A549 (cell line): ENCODE measurements at regions not wholly inside any gene's neighbourhood (a gene's known extent, or its start where the extent isn't known, plus 50 kb on each side); places are given as distances from the start of the nearest gene placed in this dataset.

Source experiments
- ATAC-seq, 2 experiments: fragments of 200-7000 bp in 1 of 2; fragments of >200 bp in 1 of 2; cut with Nextera tagmentation in 1 of 2; cut with Tn5 transposase in 1 of 2; 3 replicates each; pipeline versions ENCODE4 v1.8.0 to v1.9.1; 2018 to 2020; ENCODE audit warnings: mild to moderate bottlenecking in 1 of 2, moderate library complexity in 1 of 2
- CTCF ChIA-PET: fragments of 300-600 bp; sonication (Branson Sonifier 250); formaldehyde crosslinking; extraction: SDS; loops from one replicate; lab custom pipeline; 2021; ENCODE audit warnings: antibody characterized with exemption, inconsistent platforms; lab: Yijun Ruan, JAX
- POLR2A ChIA-PET: fragments of 350-600 bp; formaldehyde crosslinking; extraction: SDS; loops from one replicate; lab custom pipeline; 2021; ENCODE audit warnings: antibody characterized with exemption, inconsistent platforms; lab: Yijun Ruan, JAX
- DNase-seq, 2 experiments: peaks; one replicate each; pipeline versions ENCODE4 v3.0.0 to v3.0.0-alpha.2; 2011 to 2016; ENCODE audit warnings: low read depth in 1 of 2, low spot score in 1 of 2
- FAIRE-seq: peaks from 2 replicates; lab custom pipeline; 2011; peaks lifted over from hg19 to GRCh38; lab: Jason Lieb, UNC
- H3K27ac ChIP-seq, 2 experiments: fragments of >200 bp; sonication (Bioruptor Twin); formaldehyde crosslinking; 3 replicates each; pipeline ENCODE4 v1.5.1; 2016 to 2017
- H3K4me1 ChIP-seq: fragments of >200 bp; sonication (Bioruptor Twin); formaldehyde crosslinking; 3 replicates; pipeline ENCODE4 v1.6.1; 2016
- H3K4me2 ChIP-seq: fragments of >200 bp; sonication (Bioruptor Twin); formaldehyde crosslinking; 3 replicates; pipeline ENCODE4 v1.6.1; 2016
- H3K4me3 ChIP-seq: fragments of >200 bp; sonication (Bioruptor Twin); formaldehyde crosslinking; 3 replicates; pipeline ENCODE4 v1.5.1; 2016
- H3K9me3 ChIP-seq: fragments of >200 bp; sonication (Bioruptor Twin); formaldehyde crosslinking; 3 replicates; pipeline ENCODE4 v1.6.1; 2016
- BHLHE40 ChIP-seq: IDR thresholded peaks from 2 replicates; pipeline ENCODE4 v1.6.1; 2012; ENCODE audit warnings: low read depth, low read length, inconsistent platforms
- CHD2 ChIP-seq: fragments of 150-350 bp; IDR thresholded peaks from 2 replicates; pipeline ENCODE4 v1.6.1; 2014; ENCODE audit warnings: low read length; ENCODE audit not compliant: partially characterized antibody
- EHMT2 ChIP-seq: fragments of 200-600 bp; sonication (generic); IDR thresholded peaks from 2 replicates; pipeline ENCODE4 v1.6.1; 2016; ENCODE audit warnings: antibody characterized with exemption, low read depth, mild to moderate bottlenecking, moderate library complexity
- JUN ChIP-seq, 2 experiments: fragments of >200 bp; sonication (Bioruptor Twin); formaldehyde crosslinking; IDR thresholded peaks; 2 replicates in 1 of 2; 3 replicates in 1 of 2; pipeline ENCODE4 v1.6.1; 2016 to 2017
- JUNB ChIP-seq: fragments of >200 bp; sonication (Bioruptor Twin); formaldehyde crosslinking; IDR thresholded peaks from 2 replicates; pipeline ENCODE4 v1.6.1; 2016
- KDM5A ChIP-seq: fragments of 200-600 bp; sonication (generic); IDR thresholded peaks from 2 replicates; pipeline ENCODE4 v1.6.1; 2016; ENCODE audit warnings: antibody characterized with exemption, mild to moderate bottlenecking
- MAZ ChIP-seq: fragments of 150-350 bp; IDR thresholded peaks from 2 replicates; pipeline ENCODE4 v1.6.1; 2014; ENCODE audit warnings: antibody characterized with exemption, low read depth, low read length, borderline replicate concordance
- MYC ChIP-seq: IDR thresholded peaks from 2 replicates; pipeline ENCODE4 v1.6.1; 2012; ENCODE audit warnings: mild to moderate bottlenecking, inconsistent platforms, low read length, improper control_type of control experiment, borderline replicate concordance
- NFE2L2 ChIP-seq: fragments of 150-350 bp; conservative IDR thresholded peaks from 2 replicates; pipeline ENCODE4 v1.6.1; 2014; ENCODE audit warnings: low read length
- POLR2A ChIP-seq: IDR thresholded peaks from 2 replicates; pipeline ENCODE4 v1.6.1; 2012; ENCODE audit warnings: mild to moderate bottlenecking, low read length
- POLR2AphosphoS2 ChIP-seq: conservative IDR thresholded peaks from 2 replicates; pipeline ENCODE4 v1.6.1; 2012; ENCODE audit warnings: low read length, improper control_type of control experiment, inconsistent platforms
- RAD21 ChIP-seq, 2 experiments: fragments of >200 bp in 1 of 2; sonication (Bioruptor Twin) in 1 of 2; formaldehyde crosslinking in 1 of 2; IDR thresholded peaks in 1 of 2; conservative IDR thresholded peaks in 1 of 2; 2 replicates in 1 of 2; 3 replicates in 1 of 2; pipeline ENCODE4 v1.6.1; 2012 to 2018; ENCODE audit warnings: inconsistent platforms in 1 of 2
- TFCP2L1 ChIP-seq: fragments of 250-450 bp; sonication (Bioruptor Pico); IDR thresholded peaks from 2 replicates; pipeline ENCODE4 v1.5.0; 2021; ENCODE audit warnings: mild to moderate bottlenecking
- TP53 ChIP-seq: fragments of 250-450 bp; sonication (Bioruptor Pico); IDR thresholded peaks from 2 replicates; pipeline ENCODE4 v1.5.0; 2021; ENCODE audit warnings: mild to moderate bottlenecking, moderate library complexity
- WGBS: methylation state at CpG from one replicate; pipeline ENCODE4 v1.1.6; 2017; ENCODE audit errors: missing lambda C conversion rate; 5-methylcytosine and 5-hydroxymethylcytosine counted together
- TF ChIP-seq, protein P1 (sequence below): IDR thresholded peaks from 2 replicates; pipeline ENCODE4 v1.6.1; 2012; ENCODE audit warnings: low read depth, borderline replicate concordance
- TF ChIP-seq, protein P2 (sequence below): IDR thresholded peaks from 2 replicates; pipeline ENCODE4 v1.6.1; 2012
- TF ChIP-seq, protein P3 (sequence below): fragments of 250-450 bp; sonication (Bioruptor Pico); IDR thresholded peaks from 2 replicates; pipeline ENCODE4 v1.5.0; 2021; ENCODE audit warnings: mild to moderate bottlenecking, moderate library complexity, borderline replicate concordance

DNA sequence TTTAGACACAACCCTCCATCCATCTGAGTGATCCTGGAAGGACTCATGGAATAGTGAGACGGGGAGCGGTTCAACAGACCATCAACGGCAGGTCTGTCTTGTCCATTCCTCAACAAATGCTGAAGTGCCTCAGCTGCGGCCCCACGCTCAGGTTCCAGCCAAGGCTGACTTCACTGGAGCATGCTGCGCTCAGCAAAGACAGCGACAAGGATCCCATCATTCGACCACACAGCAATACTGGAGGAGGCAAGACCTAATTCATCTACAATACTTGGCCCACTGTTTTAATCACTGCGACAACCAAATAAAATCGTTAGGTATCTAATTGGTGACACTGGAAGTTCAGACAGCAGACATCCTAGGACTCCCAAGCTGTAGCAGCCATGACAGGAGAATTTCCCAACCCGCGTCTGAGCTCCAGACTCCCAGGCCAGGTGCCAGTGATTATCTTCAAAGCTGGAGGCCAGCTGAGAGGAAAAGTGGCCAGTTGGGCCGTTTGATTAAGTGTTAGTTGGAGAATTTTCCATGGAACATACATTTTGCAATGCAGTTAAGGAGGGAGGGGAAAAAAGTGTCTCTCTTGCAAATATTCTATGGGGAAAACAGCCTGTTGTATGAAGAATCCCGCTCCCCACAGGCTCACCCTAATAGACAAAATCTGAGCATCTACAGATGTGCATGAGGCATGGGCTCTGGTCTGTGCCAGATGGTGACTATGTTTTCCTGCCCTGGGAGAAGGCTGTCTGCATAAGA lies 92.5 kb upstream of the SLC35G4 start:
- ChIA-PET POLR2A (no interaction called here), CTCF (interaction anchor here (2.0 to 12.6 kb wide), 2 partner anchors 11 to 205 kb away, joined by 8 to 102 read pairs; no protein-coding TSS in a partner anchor)
- 65% methylated on average over 11 of the region's 14 CpGs for WGBS
- Histone ChIP-seq H3K4me3 (no peak overlapping the region), H3K4me1 (peaks cover 5% of the 10 kb centered on the region; the same call in 1 of the 3 replicates), H3K9me3 (no peaks in the 10 kb centered on the region), H3K4me2 (no peak overlapping the region), H3K27ac (no peak overlapping the region)
- DNase-seq, result no peak
- no peak for FAIRE-seq
- TF ChIP-seq, protein P1, sequence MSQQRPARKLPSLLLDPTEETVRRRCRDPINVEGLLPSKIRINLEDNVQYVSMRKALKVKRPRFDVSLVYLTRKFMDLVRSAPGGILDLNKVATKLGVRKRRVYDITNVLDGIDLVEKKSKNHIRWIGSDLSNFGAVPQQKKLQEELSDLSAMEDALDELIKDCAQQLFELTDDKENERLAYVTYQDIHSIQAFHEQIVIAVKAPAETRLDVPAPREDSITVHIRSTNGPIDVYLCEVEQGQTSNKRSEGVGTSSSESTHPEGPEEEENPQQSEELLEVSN, result no peak
- TF ChIP-seq MYC (no peak), TFCP2L1 (no peak), KDM5A (no peak), MAZ (no peak), JUN (IDR thresholded peaks at IDR 0.05) (no peak), EHMT2 (no peak), POLR2A (no peak), POLR2AphosphoS2 (no peak), JUNB (no peak), RAD21 (conservative IDR thresholded peaks at IDR 0.05 in 1 of 2, IDR thresholded peaks at IDR 0.05 in 1 of 2) (no peak), BHLHE40 (no peak), NFE2L2 (no peak), CHD2 (no peak), TP53 (CRISPR knock-in tag) (no peak)
- TF ChIP-seq, protein P2, sequence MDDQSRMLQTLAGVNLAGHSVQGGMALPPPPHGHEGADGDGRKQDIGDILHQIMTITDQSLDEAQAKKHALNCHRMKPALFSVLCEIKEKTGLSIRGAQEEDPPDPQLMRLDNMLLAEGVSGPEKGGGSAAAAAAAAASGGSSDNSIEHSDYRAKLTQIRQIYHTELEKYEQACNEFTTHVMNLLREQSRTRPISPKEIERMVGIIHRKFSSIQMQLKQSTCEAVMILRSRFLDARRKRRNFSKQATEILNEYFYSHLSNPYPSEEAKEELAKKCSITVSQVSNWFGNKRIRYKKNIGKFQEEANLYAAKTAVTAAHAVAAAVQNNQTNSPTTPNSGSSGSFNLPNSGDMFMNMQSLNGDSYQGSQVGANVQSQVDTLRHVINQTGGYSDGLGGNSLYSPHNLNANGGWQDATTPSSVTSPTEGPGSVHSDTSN, result no peak
- no peak for ATAC-seq

DNA sequence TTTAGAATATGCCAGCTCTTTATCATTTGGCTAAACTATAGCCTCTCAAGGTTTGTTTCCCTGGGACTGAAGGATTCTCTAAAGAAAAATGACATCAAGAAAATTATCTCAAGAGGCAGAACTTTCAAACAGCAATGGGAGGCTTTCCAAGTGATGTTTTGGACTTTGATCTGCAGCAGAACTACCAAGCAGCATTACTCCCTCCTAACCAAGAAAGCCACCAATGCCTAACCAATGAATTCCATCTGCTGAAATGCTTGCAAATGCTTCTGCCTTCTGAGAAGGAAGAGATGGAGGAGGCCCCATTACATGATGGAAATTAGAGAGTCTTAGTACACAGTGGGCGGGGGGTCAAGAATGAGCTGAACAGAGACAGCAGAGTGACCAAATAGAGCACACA lies 95.1 kb upstream of the SLC35G4 start:
- Histone ChIP-seq H3K4me1 (peaks cover 5% of the 10 kb centered on the region; the same call in 1 of the 3 replicates), H3K27ac (no peak overlapping the region), H3K9me3 (no peaks in the 10 kb centered on the region), H3K4me3 (no peak overlapping the region), H3K4me2 (no peak overlapping the region; the same call in 2 of the 3 replicates)
- POLR2A ChIA-PET, result no interaction called here
- WGBS, result 82% methylated on average over 1 of the region's 1 CpG
- DNase-seq (no peak), ATAC-seq (no peak), FAIRE-seq (no peak)
- CTCF ChIA-PET, result interaction anchor here (1.1 to 12.6 kb wide), 4 partner anchors 9 to 206 kb away, joined by 4 to 102 read pairs (median 15); no protein-coding TSS in a partner anchor
- TF ChIP-seq, protein P3, sequence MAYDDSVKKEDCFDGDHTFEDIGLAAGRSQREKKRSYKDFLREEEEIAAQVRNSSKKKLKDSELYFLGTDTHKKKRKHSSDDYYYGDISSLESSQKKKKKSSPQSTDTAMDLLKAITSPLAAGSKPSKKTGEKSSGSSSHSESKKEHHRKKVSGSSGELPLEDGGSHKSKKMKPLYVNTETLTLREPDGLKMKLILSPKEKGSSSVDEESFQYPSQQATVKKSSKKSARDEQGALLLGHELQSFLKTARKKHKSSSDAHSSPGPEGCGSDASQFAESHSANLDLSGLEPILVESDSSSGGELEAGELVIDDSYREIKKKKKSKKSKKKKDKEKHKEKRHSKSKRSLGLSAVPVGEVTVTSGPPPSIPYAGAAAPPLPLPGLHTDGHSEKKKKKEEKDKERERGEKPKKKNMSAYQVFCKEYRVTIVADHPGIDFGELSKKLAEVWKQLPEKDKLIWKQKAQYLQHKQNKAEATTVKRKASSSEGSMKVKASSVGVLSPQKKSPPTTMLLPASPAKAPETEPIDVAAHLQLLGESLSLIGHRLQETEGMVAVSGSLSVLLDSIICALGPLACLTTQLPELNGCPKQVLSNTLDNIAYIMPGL (CRISPR knock-in tag), result no peak
- TF ChIP-seq MAZ, result no peak
